A549 (cell line): ENCODE measurements at regions not wholly inside any gene's neighbourhood (a gene's known extent, or its start where the extent isn't known, plus 50 kb on each side); places are given as distances from the start of the nearest gene placed in this dataset.
"Not testable (repeated sequence)": the region's sequence is repeated elsewhere in the genome, so short reads cannot be mapped to it uniquely, and the experiment has no call there.

ENCODE experiments used
- CEBPB ChIP-seq, 2 experiments: fragments of >200 bp in 1 of 2; sonication (Bioruptor Twin) in 1 of 2; formaldehyde crosslinking in 1 of 2; IDR thresholded peaks; 2 replicates each; pipeline ENCODE4 v1.6.1; 2012 to 2016
- EHMT2 ChIP-seq: fragments of 200-600 bp; sonication (generic); IDR thresholded peaks from 2 replicates; pipeline ENCODE4 v1.6.1; 2016; ENCODE audit warnings: antibody characterized with exemption, low read depth, mild to moderate bottlenecking, moderate library complexity
- FOSB ChIP-seq: fragments of 250-450 bp; sonication (Bioruptor Pico); IDR thresholded peaks from 2 replicates; pipeline ENCODE4 v1.5.0; 2020; ENCODE audit warnings: mild to moderate bottlenecking, moderate library complexity
- HEYL ChIP-seq: fragments of 250-450 bp; sonication (Bioruptor Pico); IDR thresholded peaks from 2 replicates; pipeline ENCODE4 v1.8.0; 2021; ENCODE audit warnings: mild to moderate bottlenecking, moderate library complexity
- JUN ChIP-seq, 2 experiments: fragments of >200 bp; sonication (Bioruptor Twin); formaldehyde crosslinking; IDR thresholded peaks; 2 replicates in 1 of 2; 3 replicates in 1 of 2; pipeline ENCODE4 v1.6.1; 2016 to 2017
- NR3C1 ChIP-seq: fragments of >200 bp; sonication (Bioruptor Twin); formaldehyde crosslinking; IDR thresholded peaks from 3 replicates; pipeline ENCODE4 v1.6.1; 2017
- POLR2A ChIP-seq: IDR thresholded peaks from 2 replicates; pipeline ENCODE4 v1.6.1; 2012; ENCODE audit warnings: mild to moderate bottlenecking, low read length
- SMC3 ChIP-seq: fragments of >200 bp; sonication (Bioruptor Twin); formaldehyde crosslinking; IDR thresholded peaks from 3 replicates; pipeline ENCODE4 v1.6.1; 2018; ENCODE audit warnings: inconsistent platforms
- ZFP36 ChIP-seq: fragments of 450-650 bp; IDR thresholded peaks from 2 replicates; pipeline ENCODE4 v1.6.1; 2014; ENCODE audit warnings: borderline replicate concordance; ENCODE audit not compliant: partially characterized antibody
- TF ChIP-seq, protein P1 (sequence below): fragments of >200 bp; sonication (Bioruptor Twin); formaldehyde crosslinking; IDR thresholded peaks from 3 replicates; pipeline ENCODE4 v1.5.1; 2016
- TF ChIP-seq, protein P2 (sequence below): fragments of 450-650 bp; IDR thresholded peaks from 2 replicates; pipeline ENCODE4 v1.6.1; 2014; ENCODE audit warnings: antibody characterized with exemption
- TF ChIP-seq, protein P3 (sequence below): fragments of 250-450 bp; sonication (Bioruptor Pico); IDR thresholded peaks from 2 replicates; pipeline ENCODE4 v1.5.0; 2020; ENCODE audit warnings: low read depth, mild to moderate bottlenecking, moderate library complexity

DNA sequence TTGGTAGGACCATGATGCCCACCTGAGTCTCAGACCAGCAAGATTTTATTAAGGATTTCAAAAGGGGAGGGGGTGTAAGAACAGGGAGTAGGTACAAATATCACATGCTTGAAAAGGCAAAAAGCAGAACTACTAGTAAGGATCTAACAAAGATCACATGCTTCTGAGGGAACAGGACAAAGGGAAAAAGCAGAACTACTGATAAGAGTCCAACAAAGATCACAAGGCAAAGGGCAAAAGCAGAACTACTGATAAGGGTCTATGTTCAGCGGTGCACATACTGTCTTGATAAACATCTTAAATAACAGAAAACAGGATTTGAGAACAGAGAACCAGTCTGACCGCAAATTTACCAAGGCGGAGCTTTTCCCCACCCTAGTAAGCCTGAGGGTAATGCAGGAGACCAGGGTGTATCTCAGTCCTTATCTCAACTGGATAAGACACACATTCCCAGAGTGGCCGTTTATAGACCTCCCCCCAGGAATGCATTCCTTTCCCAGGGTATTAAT lies 573.0 kb upstream of the CPXCR1 start:
- TF ChIP-seq EHMT2; SMC3; CEBPB (IDR thresholded peaks at IDR 0.05); FOSB (CRISPR knock-in tag); ZFP36; JUN (IDR thresholded peaks at IDR 0.05); NR3C1; POLR2A; HEYL: not testable (repeated sequence)
- TF ChIP-seq, protein P1, sequence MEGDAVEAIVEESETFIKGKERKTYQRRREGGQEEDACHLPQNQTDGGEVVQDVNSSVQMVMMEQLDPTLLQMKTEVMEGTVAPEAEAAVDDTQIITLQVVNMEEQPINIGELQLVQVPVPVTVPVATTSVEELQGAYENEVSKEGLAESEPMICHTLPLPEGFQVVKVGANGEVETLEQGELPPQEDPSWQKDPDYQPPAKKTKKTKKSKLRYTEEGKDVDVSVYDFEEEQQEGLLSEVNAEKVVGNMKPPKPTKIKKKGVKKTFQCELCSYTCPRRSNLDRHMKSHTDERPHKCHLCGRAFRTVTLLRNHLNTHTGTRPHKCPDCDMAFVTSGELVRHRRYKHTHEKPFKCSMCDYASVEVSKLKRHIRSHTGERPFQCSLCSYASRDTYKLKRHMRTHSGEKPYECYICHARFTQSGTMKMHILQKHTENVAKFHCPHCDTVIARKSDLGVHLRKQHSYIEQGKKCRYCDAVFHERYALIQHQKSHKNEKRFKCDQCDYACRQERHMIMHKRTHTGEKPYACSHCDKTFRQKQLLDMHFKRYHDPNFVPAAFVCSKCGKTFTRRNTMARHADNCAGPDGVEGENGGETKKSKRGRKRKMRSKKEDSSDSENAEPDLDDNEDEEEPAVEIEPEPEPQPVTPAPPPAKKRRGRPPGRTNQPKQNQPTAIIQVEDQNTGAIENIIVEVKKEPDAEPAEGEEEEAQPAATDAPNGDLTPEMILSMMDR: not testable (repeated sequence)
- TF ChIP-seq, protein P2, sequence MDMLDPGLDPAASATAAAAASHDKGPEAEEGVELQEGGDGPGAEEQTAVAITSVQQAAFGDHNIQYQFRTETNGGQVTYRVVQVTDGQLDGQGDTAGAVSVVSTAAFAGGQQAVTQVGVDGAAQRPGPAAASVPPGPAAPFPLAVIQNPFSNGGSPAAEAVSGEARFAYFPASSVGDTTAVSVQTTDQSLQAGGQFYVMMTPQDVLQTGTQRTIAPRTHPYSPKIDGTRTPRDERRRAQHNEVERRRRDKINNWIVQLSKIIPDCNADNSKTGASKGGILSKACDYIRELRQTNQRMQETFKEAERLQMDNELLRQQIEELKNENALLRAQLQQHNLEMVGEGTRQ: not testable (repeated sequence)
- TF ChIP-seq, protein P3, sequence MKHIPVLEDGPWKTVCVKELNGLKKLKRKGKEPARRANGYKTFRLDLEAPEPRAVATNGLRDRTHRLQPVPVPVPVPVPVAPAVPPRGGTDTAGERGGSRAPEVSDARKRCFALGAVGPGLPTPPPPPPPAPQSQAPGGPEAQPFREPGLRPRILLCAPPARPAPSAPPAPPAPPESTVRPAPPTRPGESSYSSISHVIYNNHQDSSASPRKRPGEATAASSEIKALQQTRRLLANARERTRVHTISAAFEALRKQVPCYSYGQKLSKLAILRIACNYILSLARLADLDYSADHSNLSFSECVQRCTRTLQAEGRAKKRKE: not testable (repeated sequence)
